ENCODE measurements at regions not wholly inside any gene's neighbourhood (a gene's known extent, or its start where the extent isn't known, plus 50 kb on each side); places are given as distances from the start of the nearest gene placed in this dataset.
"Not testable (repeated sequence)": the region's sequence is repeated elsewhere in the genome, so short reads cannot be mapped to it uniquely, and the experiment has no call there.

GRCh38 chr10:42475168-42476098, 162.9 kb downstream of the ZNF33B start:
- FAIRE-seq (peak; percentile 61), DNase-seq (ENCODE audit: insufficient read length, low spot score) (peak; percentile 40)
- TF ChIP-seq POLR2A (IDR thresholded peaks at IDR 0.05; ENCODE audit: low read depth, low read length), result peak; percentile 89

- DNase-seq (ENCODE audit: insufficient read length, low spot score) (no peak), FAIRE-seq (no peak)
- TF ChIP-seq POLR2A (IDR thresholded peaks at IDR 0.05; ENCODE audit: low read depth, low read length), result no peak
Observed at GRCh38 chr10:42454313-42454712, 184.1 kb downstream of the ZNF33B start.

DNA sequence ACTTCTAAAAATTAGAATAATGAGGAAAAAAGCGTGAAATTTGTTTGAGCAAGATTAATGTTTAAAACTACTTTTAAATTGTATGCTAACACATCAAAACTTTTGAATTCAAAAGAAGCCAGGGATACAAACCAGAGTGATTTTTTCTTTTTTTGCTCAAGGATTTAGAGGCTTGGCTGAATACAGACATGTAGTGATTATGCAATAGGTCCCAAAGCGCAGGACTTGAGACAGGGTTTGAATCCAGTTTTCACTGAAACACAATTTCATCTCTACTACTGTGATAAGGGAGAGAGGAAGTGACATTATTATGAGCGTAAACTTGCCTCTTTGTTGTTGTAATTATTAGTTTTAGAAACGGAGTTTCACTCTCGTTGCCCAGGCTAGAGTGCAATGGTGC, 207.3 kb downstream of the ZNF33B start:
- DNase-seq (ENCODE audit: insufficient read length, low spot score) (no peak), FAIRE-seq (no peak)
- no peak for TF ChIP-seq POLR2A (IDR thresholded peaks at IDR 0.05; ENCODE audit: low read depth, low read length)

DNA sequence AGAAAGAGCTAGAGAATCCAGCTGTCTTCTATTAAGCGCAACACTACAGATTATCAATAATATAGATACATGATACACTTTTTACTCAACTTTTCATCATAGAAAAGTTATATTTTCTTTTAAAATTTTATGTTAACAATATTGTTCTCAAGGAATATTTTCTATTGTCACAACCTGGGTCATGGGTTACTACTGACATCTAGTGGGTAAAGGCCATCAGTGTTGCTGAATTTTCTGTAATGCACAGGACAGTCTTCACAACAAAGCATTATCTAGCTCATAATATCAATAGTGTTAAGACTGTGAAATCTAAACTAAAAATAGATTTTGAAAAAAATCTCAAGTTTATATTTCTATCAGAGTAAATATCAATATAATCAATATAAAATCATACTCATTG, 209.8 kb downstream of the ZNF33B start:
- FAIRE-seq, result no peak
- DNase-seq (ENCODE audit: insufficient read length, low spot score), result no peak
- no peak for TF ChIP-seq POLR2A (IDR thresholded peaks at IDR 0.05; ENCODE audit: low read depth, low read length)

DNA sequence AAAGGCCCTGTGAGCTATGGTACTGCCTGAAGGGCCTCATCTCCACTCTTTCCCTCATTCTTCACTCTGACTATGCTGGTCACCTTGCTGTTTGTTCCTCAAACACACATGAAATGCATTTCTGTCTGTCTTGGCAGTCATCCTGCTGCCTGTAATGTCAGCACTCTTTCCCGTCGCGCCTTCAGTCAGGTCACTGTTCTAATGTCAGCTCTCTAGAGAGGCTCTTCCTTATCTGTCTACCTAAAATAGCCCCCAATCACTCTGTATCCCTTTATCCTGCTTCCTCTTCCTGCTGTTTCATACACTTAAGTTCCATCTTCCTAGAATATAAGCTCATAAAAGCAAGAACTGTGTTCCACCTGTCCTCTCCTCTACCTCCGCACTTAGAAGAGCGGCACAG, 215.5 kb downstream of the ZNF33B start:
- TF ChIP-seq POLR2A (IDR thresholded peaks at IDR 0.05; ENCODE audit: low read depth, low read length), result no peak
- DNase-seq (ENCODE audit: insufficient read length, low spot score) (no peak), FAIRE-seq (no peak)

- no peak for TF ChIP-seq POLR2A (IDR thresholded peaks at IDR 0.05; ENCODE audit: low read depth, low read length)
- no peak for DNase-seq (ENCODE audit: insufficient read length, low spot score)
- FAIRE-seq, result no peak
Observed at GRCh38 chr10:42421812-42422211, 216.6 kb downstream of the ZNF33B start.

DNA sequence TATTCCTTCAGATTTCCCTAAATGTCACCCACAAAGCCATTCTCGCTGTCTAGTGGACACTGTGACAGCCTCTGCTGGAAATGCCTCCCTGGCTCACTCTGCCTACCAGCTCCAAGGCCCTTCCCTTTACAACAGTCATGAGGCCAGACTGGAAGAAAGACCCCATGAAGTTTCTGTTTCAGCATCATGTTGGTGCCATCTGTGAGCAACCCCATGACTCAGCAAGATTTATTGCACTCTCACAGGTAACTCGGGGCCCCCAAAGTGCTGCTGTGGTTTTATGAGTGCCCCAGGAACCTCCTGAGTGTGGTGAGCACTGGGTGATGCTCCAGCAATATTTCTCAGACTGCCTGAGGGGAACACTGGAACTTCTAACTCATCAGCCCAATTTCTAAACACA, 218.6 kb downstream of the ZNF33B start:
- no peak for DNase-seq (ENCODE audit: insufficient read length, low spot score)
- no peak for FAIRE-seq
- TF ChIP-seq POLR2A (IDR thresholded peaks at IDR 0.05; ENCODE audit: low read depth, low read length), result no peak

- no peak for TF ChIP-seq POLR2A (IDR thresholded peaks at IDR 0.05; ENCODE audit: low read depth, low read length)
- no peak for FAIRE-seq
- DNase-seq (ENCODE audit: insufficient read length, low spot score), result no peak
Observed at GRCh38 chr10:42380926-42381547, 257.3 kb downstream of the ZNF33B start.

DNA sequence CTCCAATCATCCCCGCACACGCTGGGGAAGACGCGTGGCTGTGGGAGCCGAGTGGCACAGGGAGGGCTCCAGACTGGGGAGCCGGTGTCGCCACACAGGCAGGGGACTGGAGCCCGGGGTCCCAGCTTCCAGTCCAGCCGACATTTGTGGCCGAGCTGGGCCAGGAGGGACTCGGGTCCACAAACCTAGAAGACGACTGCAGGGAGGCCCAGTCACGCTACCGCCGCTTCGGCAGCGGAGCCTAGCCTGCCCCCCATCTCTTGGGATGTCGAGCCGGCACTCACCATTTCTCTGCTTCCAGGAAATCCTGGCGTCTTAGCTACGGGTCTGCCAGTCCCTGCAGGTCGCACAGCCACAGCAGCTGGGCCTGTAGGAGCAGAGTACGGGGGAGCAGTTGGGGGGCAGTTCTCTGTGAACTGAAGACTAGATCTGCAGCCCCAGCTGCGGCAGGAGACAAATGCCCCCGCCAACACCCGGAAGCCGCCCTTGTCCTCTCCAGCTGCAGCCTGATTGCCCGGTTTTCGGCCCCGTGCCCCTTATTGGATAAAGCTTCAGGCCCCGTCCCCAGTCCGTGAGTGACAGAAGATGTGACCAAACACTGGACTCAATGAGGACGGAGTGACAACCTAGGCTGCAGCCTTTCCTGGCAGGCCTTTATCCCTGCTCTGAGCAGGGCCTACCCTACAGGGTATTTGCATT, 270.7 kb downstream of the ZNF33B start:
- peak; percentile 5 for DNase-seq (ENCODE audit: insufficient read length, low spot score)
- no peak for TF ChIP-seq POLR2A (IDR thresholded peaks at IDR 0.05; ENCODE audit: low read depth, low read length)
- no peak for FAIRE-seq

- TF ChIP-seq POLR2A (IDR thresholded peaks at IDR 0.05; ENCODE audit: low read depth, low read length), result no peak
- FAIRE-seq (no peak), DNase-seq (ENCODE audit: insufficient read length, low spot score) (no peak)
Observed at GRCh38 chr10:42351745-42352144, 286.6 kb downstream of the ZNF33B start.

DNA sequence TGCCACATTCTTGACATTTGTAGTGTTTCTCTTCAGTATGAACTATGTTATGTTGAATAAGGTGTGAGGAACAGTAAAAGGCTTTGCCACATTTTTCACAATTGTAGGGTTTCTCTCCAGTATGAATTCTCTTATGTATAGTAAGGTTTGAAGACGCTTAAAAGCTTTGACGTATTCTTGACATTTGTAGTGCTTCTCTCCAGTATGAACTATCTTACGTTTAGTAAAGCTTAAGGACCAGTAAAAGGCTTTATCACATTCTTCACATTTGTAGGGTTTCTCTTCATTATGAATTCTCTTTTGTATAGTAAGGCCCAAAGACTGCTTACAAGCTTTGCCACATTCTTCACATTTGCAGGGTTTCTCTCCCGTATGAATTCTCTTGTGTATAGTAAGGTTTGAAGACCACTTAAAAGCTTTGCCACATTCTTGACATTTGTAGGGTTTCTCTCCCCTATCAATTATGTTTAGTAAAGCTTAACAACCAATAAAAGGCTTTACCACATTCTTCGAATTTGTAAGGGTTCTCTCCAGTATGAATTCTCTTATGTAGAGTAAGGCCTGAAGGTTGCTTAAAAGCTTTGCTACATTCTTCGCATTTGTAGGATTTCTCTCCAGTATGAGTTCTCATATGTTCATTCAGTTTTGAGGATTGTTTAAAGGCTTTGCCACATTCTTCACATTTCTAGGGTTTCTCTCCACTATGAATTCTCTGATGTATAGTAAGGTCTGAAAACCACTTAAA, 301.6 kb downstream of the ZNF33B start:
- DNase-seq (ENCODE audit: insufficient read length, low spot score), result not testable (repeated sequence)

DNA sequence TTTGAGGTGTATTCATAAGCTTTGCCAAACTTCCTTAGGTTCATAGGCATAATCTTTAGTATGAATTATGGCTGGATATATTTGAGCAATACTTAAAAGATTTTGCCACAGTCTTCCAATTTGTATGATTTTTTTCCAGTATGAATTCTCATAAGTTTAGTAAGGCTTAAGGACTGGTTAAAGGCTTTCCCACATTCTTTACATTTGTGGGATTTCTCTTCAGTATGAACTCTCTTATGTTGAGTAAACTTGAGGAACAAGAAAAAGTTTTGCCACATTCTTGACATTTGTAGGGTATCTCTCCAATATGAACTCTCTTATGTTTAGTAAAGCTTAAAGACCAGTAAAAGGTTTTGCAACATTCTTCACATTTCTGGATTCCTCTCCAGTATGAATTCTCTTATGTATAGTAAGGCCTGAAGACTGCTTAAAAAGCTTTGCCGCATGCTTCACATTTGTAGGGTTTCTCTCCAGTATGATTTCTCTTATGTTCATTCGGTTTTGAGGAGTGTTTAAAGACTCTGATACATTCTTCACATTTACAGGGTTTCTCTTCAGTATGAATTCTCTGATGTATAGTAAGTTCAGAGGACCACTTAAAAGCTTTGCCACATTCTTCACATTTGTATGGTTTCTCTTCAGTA, 302.6 kb downstream of the ZNF33B start:
- not testable (repeated sequence) for FAIRE-seq; DNase-seq (ENCODE audit: insufficient read length, low spot score)

More for the DNA sequence above, 301.6 kb downstream of the ZNF33B start:
- FAIRE-seq, result not testable (repeated sequence)

DNA sequence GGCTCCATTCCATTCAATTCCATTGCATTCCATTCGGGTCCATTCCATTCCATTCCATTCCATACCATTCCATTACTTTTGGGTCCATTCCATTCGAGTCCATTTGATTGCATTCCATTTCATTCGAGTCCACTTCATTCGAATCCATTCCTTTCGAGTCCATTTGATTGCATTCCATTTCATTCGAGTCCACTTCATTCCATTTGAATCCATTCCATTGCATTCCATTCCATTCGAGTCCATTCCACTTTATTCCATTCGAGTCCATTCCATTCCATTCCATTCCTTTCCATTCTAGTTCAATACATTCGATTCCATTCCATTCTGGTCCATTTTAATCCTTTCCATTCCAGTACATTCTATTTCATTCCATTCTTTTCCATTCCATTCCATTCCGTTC, 334.0 kb downstream of the ZNF33B start:
- no peak for FAIRE-seq
- DNase-seq (ENCODE audit: insufficient read length, low spot score), result no peak
- no peak for TF ChIP-seq POLR2A (IDR thresholded peaks at IDR 0.05; ENCODE audit: low read depth, low read length)

- DNase-seq (ENCODE audit: insufficient read length, low spot score); FAIRE-seq: not testable (repeated sequence)
Observed at GRCh38 chr10:42281896-42282295, 356.5 kb downstream of the ZNF33B start.

- DNase-seq (ENCODE audit: insufficient read length, low spot score); FAIRE-seq: not testable (repeated sequence)
Observed at GRCh38 chr10:42269788-42270187, 368.6 kb downstream of the ZNF33B start.

DNA sequence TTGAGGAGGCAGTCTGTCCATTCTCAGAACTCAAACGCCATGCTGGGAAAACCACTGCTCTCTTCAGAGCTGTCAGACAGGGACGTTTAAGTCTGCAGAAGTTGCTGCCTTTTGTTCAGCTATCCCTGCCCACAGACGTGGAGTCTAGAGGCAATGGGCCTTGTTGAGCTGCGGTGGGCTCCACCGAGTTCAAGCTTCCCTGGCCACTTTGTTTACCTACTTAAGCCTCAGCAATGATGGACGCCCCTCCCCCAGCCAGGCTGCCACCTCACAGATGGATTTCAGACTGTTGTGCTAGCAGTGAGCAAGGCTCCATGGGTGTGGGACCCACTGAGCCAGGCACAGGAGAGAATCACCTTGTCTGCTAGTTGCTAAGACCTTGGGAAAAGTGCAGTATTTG, 375.1 kb downstream of the ZNF33B start:
- not testable (repeated sequence) for DNase-seq (ENCODE audit: insufficient read length, low spot score); FAIRE-seq

- FAIRE-seq; DNase-seq (ENCODE audit: insufficient read length, low spot score): not testable (repeated sequence)
Observed at GRCh38 chr10:42243002-42243401, 395.4 kb downstream of the ZNF33B start.
